Endodermal cell (in vitro differentiated cells): ENCODE measurements at regions not wholly inside any gene's neighbourhood (a gene's known extent, or its start where the extent isn't known, plus 50 kb on each side); places are given as distances from the start of the nearest gene placed in this dataset.
A peak's percentile ranks its signal among the peaks of the same experiment; 100 is the strongest.

Experiments used
- DNase-seq: peaks from one replicate; pipeline ENCODE4 v3.0.0-alpha.2; 2017
- H3K27ac ChIP-seq: 2 replicates; pipeline ENCODE4 v1.5.1; 2013; ENCODE audit warnings: mild to moderate bottlenecking, low read depth, low read length, moderate library complexity
- H3K27me3 ChIP-seq: 2 replicates; pipeline ENCODE4 v1.6.1; 2013; ENCODE audit warnings: mild to moderate bottlenecking, low read length, moderate library complexity; ENCODE audit not compliant: insufficient read depth, control insufficient read depth, poor library complexity, severe bottlenecking
- H3K36me3 ChIP-seq: 2 replicates; pipeline ENCODE4 v1.7.0; 2013; ENCODE audit warnings: mild to moderate bottlenecking, low read length, moderate library complexity; ENCODE audit not compliant: control insufficient read depth, insufficient read depth
- H3K4me1 ChIP-seq: one replicate; pipeline ENCODE4 v1.7.0; 2013; ENCODE audit warnings: low read length; ENCODE audit not compliant: control insufficient read depth, insufficient read depth
- H3K4me3 ChIP-seq: 2 replicates; pipeline ENCODE4 v1.5.1; 2013; ENCODE audit warnings: mild to moderate bottlenecking, low read length, moderate library complexity
- H3K9ac ChIP-seq: 2 replicates; pipeline ENCODE4 v1.6.1; 2013; ENCODE audit warnings: mild to moderate bottlenecking, low read length, moderate library complexity; ENCODE audit not compliant: poor library complexity, severe bottlenecking; ENCODE audit errors: extremely low read depth
- H3K9me3 ChIP-seq: 2 replicates; pipeline ENCODE4 v1.6.1; 2013; ENCODE audit warnings: mild to moderate bottlenecking, low read length, moderate library complexity; ENCODE audit not compliant: control insufficient read depth
- H3K27ac Mint-ChIP-seq: 2 replicates; pipeline ENCODE4 v1.8.0; 2020; ENCODE audit warnings: mixed read lengths
- H3K27me3 Mint-ChIP-seq: 2 replicates; pipeline ENCODE4 v1.8.0; 2021; ENCODE audit warnings: mild to moderate bottlenecking, mixed read lengths; ENCODE audit not compliant: insufficient read depth
- H3K36me3 Mint-ChIP-seq: 2 replicates; pipeline ENCODE4 v1.8.0; 2020; ENCODE audit warnings: low read depth, mixed read lengths
- H3K4me1 Mint-ChIP-seq: 2 replicates; pipeline ENCODE4 v1.8.0; 2020; ENCODE audit warnings: mixed read lengths
- H3K4me3 Mint-ChIP-seq: 2 replicates; pipeline ENCODE4 v1.8.0; 2020; ENCODE audit warnings: mild to moderate bottlenecking, moderate library complexity, mixed read lengths
- H3K9me3 Mint-ChIP-seq: 2 replicates; pipeline ENCODE4 v1.8.0; 2020; ENCODE audit warnings: mild to moderate bottlenecking, mixed read lengths
- CTCF ChIP-seq: fragments of 200-600 bp; sonication (generic); conservative IDR thresholded peaks from 2 replicates; pipeline ENCODE4 v1.5.0; 2021; ENCODE audit warnings: antibody characterized with exemption, mild to moderate bottlenecking
- whole genome bisulfite sequencing, 2 experiments: methylation state at CpG; one replicate each; pipeline versions ENCODE4 v1.1.5 to v1.1.7; 2013; ENCODE audit warnings: missing lambda C conversion rate in 2 of 2, mixed read lengths in 1 of 2; ENCODE audit not compliant: insufficient coverage in 1 of 2, insufficient read length in 1 of 2; 5-methylcytosine and 5-hydroxymethylcytosine counted together

GRCh38 chr15:29364426-29365078 is 94.9 kb upstream of the NSMCE3 start:
- peak; percentile 73 for DNase-seq
- no peaks in the 10 kb centered on the region for H3K4me1 Mint-ChIP-seq
- H3K9me3 Mint-ChIP-seq: peaks cover 17% of the 10 kb centered on the region
- no peak overlapping the region for H3K27ac Mint-ChIP-seq
- Histone ChIP-seq H3K9ac (no peak overlapping the region), H3K4me1 (no peaks in the 10 kb centered on the region), H3K9me3 (peaks cover 12% of the 10 kb centered on the region), H3K27me3 (no peaks in the 10 kb centered on the region), H3K4me3 (no peak overlapping the region), H3K36me3 (no peaks in the 10 kb centered on the region), H3K27ac (no peak overlapping the region)
- H3K36me3 Mint-ChIP-seq: no peaks in the 10 kb centered on the region
- no peak overlapping the region for H3K4me3 Mint-ChIP-seq
- WGBS, 2 experiments: 54 to 58% methylated on average over 4 to 8 of the region's 8 CpGs
- peak; percentile 73 for TF ChIP-seq CTCF
- H3K27me3 Mint-ChIP-seq: no peaks in the 10 kb centered on the region

- Histone ChIP-seq H3K4me1 (no peaks in the 10 kb centered on the region), H3K36me3 (no peaks in the 10 kb centered on the region), H3K27me3 (no peaks in the 10 kb centered on the region), H3K9me3 (no peaks in the 10 kb centered on the region), H3K4me3 (no peak overlapping the region), H3K27ac (no peak overlapping the region), H3K9ac (no peak overlapping the region)
- no peaks in the 10 kb centered on the region for H3K9me3 Mint-ChIP-seq
- TF ChIP-seq CTCF: no peak
- no peaks in the 10 kb centered on the region for H3K4me1 Mint-ChIP-seq
- H3K4me3 Mint-ChIP-seq: no peak overlapping the region
- H3K27ac Mint-ChIP-seq: no peak overlapping the region
- H3K36me3 Mint-ChIP-seq: no peaks in the 10 kb centered on the region
- no peak for DNase-seq
- H3K27me3 Mint-ChIP-seq: no peaks in the 10 kb centered on the region
- 90 to 95% methylated on average over 4 of the region's 4 CpGs for WGBS, 2 experiments
Observed at GRCh38 chr15:29361560-29361959, 91.9 kb upstream of the NSMCE3 start.

- 45% methylated on average over 4 of the region's 4 CpGs; no CpG with 5 or more reads in 1 of the 2 experiments for WGBS, 2 experiments
- DNase-seq: no peak
- no peaks in the 10 kb centered on the region for H3K9me3 ChIP-seq
- H3K4me1 Mint-ChIP-seq: no peaks in the 10 kb centered on the region
- no peak overlapping the region for H3K4me3 ChIP-seq
- H3K36me3 ChIP-seq: no peaks in the 10 kb centered on the region
- H3K27ac Mint-ChIP-seq: no peak overlapping the region
- H3K4me1 ChIP-seq: no peaks in the 10 kb centered on the region
- no peaks in the 10 kb centered on the region for H3K27me3 ChIP-seq
- H3K27ac ChIP-seq: no peak overlapping the region
- no peak overlapping the region for H3K9ac ChIP-seq
- H3K4me3 Mint-ChIP-seq: no peak overlapping the region
- no peaks in the 10 kb centered on the region for H3K27me3 Mint-ChIP-seq
- no peaks in the 10 kb centered on the region for H3K9me3 Mint-ChIP-seq
- no peaks in the 10 kb centered on the region for H3K36me3 Mint-ChIP-seq
- no peak for TF ChIP-seq CTCF
Observed at GRCh38 chr15:29360152-29360551, 90.5 kb upstream of the NSMCE3 start.
